ENCODE measurements at regions not wholly inside any gene's neighbourhood (a gene's known extent, or its start where the extent isn't known, plus 50 kb on each side); places are given as distances from the start of the nearest gene placed in this dataset.

- no peak overlapping the region for H3K27ac ChIP-seq
- WGBS, 2 donors, result 75 to 81% methylated on average over 3 of the region's 3 CpGs
- H3K27me3 ChIP-seq, result no peaks in the 10 kb centered on the region
- H3K4me3 ChIP-seq, result no peak overlapping the region
- TF ChIP-seq CTCF (IDR thresholded peaks at IDR 0.05), result no peak
- no peak for TF ChIP-seq POLR2A (IDR thresholded peaks at IDR 0.05)
- intact Hi-C loops (cut with DNase I; ENCODE audit: low total_unique reads), result no loop called here
- no peaks in the 10 kb centered on the region for H3K4me1 ChIP-seq
- no peaks in the 10 kb centered on the region for H3K9me3 ChIP-seq
- H3K36me3 ChIP-seq (ENCODE audit: low read depth, missing control alignments), result no peaks in the 10 kb centered on the region
- DNase-seq, result no peak
Measured at GRCh38 chr16:61165797-61166196, 870.4 kb downstream of the CDH8 start.

GRCh38 chr16:61150351-61150750 is 885.9 kb downstream of the CDH8 start:
- no peak for TF ChIP-seq POLR2A (IDR thresholded peaks at IDR 0.05)
- TF ChIP-seq CTCF (IDR thresholded peaks at IDR 0.05), result no peak
- H3K27me3 ChIP-seq, result no peaks in the 10 kb centered on the region
- no peak overlapping the region for H3K27ac ChIP-seq
- no peak overlapping the region for H3K4me3 ChIP-seq
- H3K9me3 ChIP-seq, result no peaks in the 10 kb centered on the region
- H3K4me1 ChIP-seq, result no peaks in the 10 kb centered on the region
- WGBS, 2 donors, result 91% methylated on average over 4 of the region's 4 CpGs
- intact Hi-C loops (cut with DNase I; ENCODE audit: low total_unique reads), result no loop called here
- DNase-seq, result no peak
- no peaks in the 10 kb centered on the region for H3K36me3 ChIP-seq (ENCODE audit: low read depth, missing control alignments)

GRCh38 chr16:61149709-61150108 is 886.5 kb downstream of the CDH8 start:
- H3K9me3 ChIP-seq, result no peaks in the 10 kb centered on the region
- 63 to 76% methylated on average over 2 to 5 of the region's 5 CpGs for WGBS, 2 donors
- H3K4me3 ChIP-seq, result no peak overlapping the region
- H3K27me3 ChIP-seq, result no peaks in the 10 kb centered on the region
- DNase-seq, result no peak
- no peaks in the 10 kb centered on the region for H3K4me1 ChIP-seq
- no peaks in the 10 kb centered on the region for H3K36me3 ChIP-seq (ENCODE audit: low read depth, missing control alignments)
- intact Hi-C loops (cut with DNase I; ENCODE audit: low total_unique reads), result no loop called here
- TF ChIP-seq POLR2A (IDR thresholded peaks at IDR 0.05) (no peak), CTCF (IDR thresholded peaks at IDR 0.05) (no peak)
- no peak overlapping the region for H3K27ac ChIP-seq

GRCh38 chr16:61148930-61149329 is 887.3 kb downstream of the CDH8 start:
- no peak for DNase-seq
- TF ChIP-seq POLR2A (IDR thresholded peaks at IDR 0.05) (no peak), CTCF (IDR thresholded peaks at IDR 0.05) (no peak)
- Histone ChIP-seq H3K36me3 (ENCODE audit: low read depth, missing control alignments) (no peaks in the 10 kb centered on the region), H3K27ac (no peak overlapping the region), H3K4me1 (no peaks in the 10 kb centered on the region), H3K27me3 (no peaks in the 10 kb centered on the region), H3K9me3 (no peaks in the 10 kb centered on the region), H3K4me3 (no peak overlapping the region)
- intact Hi-C loops (cut with DNase I; ENCODE audit: low total_unique reads), result no loop called here
- WGBS, 2 donors, result 77 to 88% methylated on average over 3 of the region's 3 CpGs

GRCh38 chr16:61146429-61146828 is 889.8 kb downstream of the CDH8 start:
- H3K27ac ChIP-seq, result no peak overlapping the region
- WGBS, 2 donors, result 79% methylated on average over 1 of the region's 1 CpG
- no peaks in the 10 kb centered on the region for H3K4me1 ChIP-seq
- TF ChIP-seq CTCF (IDR thresholded peaks at IDR 0.05) (no peak), POLR2A (IDR thresholded peaks at IDR 0.05) (no peak)
- H3K9me3 ChIP-seq, result no peaks in the 10 kb centered on the region
- intact Hi-C loops (cut with DNase I; ENCODE audit: low total_unique reads), result no loop called here
- H3K36me3 ChIP-seq (ENCODE audit: low read depth, missing control alignments), result no peaks in the 10 kb centered on the region
- no peak for DNase-seq
- no peaks in the 10 kb centered on the region for H3K27me3 ChIP-seq
- no peak overlapping the region for H3K4me3 ChIP-seq

All from testis (tissue), 2 donors.